DMS153 treated with DMSO at 0.1 percent for 48 hours (cell line): ENCODE measurements at regions not wholly inside any gene's neighbourhood (a gene's known extent, or its start where the extent isn't known, plus 50 kb on each side); places are given as distances from the start of the nearest gene placed in this dataset.

Experiments
- DNase-seq: peaks from one replicate; lab custom pipeline; 2025; ENCODE audit not compliant: unreplicated experiment; lab: John Stamatoyannopoulos, UW

DNA sequence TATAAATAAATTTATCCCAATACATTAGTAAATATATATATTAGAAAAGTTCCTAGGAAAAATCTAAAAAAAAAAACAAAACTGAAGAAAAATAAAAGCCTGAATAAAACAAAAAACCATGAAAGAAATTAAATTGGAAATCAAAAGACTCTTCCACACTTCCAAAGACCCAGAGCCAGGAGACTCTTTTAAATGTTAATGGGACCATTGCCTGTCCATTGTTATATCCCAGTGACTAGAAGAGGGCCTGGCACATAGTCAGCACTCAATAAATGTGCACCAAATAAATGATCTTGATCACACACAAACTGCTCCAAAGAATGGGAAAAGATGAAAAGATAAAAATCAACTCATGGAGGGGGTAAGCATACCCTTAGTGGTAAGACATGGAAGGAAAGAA, 51.3 kb upstream of the CLDN18 start:
- no peak for DNase-seq
